ENCODE measurements at regions not wholly inside any gene's neighbourhood (a gene's known extent, or its start where the extent isn't known, plus 50 kb on each side); places are given as distances from the start of the nearest gene placed in this dataset.
"Not testable (repeated sequence)": the region's sequence is repeated elsewhere in the genome, so short reads cannot be mapped to it uniquely, and the experiment has no call there.

DNA sequence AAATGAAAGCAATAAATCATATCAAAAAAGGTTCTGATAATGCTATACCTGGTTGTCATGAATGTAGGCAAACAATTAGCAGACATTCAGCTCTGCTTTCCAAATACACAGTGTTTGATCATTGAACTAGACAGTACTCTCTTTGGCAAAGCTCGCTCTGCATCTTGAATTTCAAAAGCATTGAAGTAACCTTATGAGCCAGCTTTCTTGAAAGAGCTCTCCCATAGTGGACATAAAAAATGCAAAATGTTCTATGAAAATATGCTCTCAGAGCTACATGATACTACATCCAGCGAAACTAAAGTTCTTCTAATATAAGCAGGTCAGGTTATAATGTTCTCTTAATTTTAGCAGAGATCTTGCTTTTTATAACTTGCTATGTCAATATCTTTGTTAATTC is 533.4 kb downstream of the CSNK1G3 start:
- DNase-seq, result no peak

DNA sequence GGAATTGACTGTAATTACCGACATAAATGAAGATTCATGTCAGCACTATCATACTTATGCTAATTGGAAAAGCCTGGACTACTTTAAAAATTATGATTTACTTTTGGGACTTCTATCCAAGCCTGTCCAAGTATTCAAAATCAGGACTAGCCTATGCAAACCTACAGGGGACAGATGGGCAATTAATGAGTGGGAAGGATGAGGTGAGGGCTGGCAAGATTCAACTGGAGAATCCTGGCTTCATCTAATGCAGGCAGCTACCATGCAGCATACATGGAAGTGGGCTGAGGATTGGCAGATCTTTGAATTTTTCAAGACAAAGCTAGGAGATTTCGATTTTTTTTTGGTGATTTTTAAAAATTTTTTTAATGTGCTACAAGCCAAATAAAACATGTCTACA is 532.6 kb downstream of the CSNK1G3 start:
- no peak for DNase-seq

DNA sequence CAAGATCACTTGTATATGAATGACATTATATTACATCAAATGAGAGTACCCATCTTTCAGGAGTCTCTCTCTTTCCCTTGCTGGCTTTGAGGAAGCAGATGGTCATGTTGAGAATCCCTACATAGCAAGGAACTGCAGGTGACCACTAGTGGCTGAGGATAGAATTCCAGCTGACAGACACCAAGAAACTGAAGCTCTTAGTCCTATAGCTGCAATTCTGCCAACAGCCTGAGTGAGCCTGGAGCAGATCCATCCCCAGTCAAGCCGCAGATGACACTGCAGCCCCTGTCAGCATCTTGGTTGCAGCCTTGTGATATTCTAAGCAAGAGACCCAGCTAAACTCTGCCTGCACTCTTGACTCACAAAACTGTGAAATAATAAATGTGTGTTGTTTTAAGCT is 531.5 kb downstream of the CSNK1G3 start:
- DNase-seq, result peak; percentile 38

DNA sequence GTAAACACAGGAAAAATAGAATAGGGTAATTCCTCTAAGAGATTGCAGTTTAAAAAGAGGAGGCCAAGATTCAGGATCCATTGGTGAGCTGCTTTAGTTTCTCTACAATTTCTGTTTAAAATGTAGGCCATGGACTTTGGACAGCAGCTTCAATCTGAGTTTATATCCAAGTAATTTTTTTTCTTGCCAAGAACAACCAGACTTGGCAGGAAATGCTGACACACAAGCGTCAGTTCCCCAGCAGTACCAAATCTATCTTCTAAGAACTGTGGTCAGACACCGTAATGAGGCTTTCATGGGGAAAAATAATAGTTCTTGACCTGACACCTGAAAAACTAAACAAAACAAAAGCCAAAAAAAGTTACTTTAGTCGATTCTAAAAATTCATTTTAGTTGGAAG is 528.8 kb downstream of the CSNK1G3 start:
- DNase-seq, result no peak

DNA sequence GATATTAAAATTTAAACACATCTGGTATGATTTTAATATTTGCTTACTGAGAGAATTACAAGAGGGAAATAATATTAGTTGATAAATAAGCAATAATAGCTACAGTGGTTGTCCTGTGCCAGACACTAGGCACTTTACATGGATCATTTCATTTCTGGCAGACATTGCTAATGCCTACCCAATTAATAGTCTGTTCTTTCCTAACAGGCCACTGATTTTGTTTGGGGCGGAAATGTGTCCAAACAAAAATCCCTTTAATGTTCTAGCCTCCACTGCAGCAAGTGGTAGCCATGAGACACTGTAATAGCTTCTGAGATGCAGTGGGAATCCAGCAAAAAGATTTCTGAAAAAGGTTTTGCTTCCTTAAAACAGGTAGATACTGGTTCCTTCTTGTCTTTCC is 527.4 kb downstream of the CSNK1G3 start:
- DNase-seq, result no peak

DNA sequence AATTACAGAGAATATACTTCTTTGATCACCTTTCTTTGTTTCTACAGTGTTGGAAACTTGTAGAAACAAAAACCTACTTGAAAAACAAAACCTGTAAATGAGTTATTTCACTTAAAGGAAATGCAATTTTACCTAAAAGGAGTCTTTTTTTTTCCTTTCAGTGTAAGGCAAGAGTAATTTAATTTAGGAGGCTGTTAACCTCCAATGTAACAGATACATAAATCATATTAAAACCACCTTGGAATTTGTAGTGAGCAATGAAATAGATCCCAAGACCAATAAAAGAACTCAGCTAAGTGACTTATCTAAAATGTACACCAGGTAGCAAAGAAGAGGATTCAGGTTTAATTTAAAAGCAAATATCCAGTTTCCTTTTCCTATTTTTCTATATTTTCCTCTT is 524.8 kb downstream of the CSNK1G3 start:
- DNase-seq, result no peak

DNA sequence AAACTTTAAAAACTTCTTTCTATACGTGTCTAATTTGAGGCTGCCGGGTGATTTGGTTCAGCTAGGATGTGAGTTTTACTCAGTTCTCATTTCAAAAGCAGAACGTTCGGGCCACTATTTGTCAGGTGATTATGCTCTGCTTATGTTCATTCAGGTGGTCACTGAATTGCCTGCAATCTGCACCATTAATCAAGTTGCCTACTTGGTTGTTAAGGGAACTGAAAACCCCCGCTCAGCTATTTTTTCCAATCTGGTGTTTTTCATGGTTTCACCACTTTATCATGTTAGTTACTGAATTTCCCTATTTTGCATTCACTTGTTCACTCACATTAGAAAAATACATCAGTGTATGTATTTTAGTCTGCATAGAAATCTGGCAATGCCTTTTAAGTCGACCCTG is 523.0 kb downstream of the CSNK1G3 start:
- no peak for DNase-seq

DNA sequence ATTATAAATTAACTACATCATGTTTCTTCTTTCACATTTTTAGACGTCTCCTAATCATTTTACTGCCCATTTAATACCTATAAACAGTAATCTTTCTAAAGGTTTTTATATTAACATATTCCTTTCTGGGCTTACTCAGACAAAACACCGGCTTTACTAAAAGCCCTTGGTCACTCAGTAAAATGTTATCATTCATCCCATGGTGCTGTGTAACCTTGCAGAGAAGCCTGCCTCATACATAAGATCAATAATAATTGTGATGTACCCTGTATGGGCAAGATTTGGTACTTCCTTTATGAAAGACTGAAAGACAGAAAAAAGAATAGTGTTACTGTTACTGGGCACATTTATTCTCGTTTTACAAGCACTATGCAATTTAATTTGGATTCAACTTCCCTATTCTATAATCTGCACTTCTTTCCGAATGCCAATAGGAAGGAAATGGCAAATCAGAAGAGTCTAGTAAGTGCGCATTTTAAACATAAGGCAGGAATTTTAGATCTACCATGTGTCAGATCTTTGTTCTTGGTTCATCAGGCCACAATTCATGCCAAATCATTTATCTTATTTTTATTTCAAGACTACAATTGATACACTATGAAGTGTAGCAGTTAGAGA is 522.2 kb downstream of the CSNK1G3 start:
- DNase-seq, result no peak

DNA sequence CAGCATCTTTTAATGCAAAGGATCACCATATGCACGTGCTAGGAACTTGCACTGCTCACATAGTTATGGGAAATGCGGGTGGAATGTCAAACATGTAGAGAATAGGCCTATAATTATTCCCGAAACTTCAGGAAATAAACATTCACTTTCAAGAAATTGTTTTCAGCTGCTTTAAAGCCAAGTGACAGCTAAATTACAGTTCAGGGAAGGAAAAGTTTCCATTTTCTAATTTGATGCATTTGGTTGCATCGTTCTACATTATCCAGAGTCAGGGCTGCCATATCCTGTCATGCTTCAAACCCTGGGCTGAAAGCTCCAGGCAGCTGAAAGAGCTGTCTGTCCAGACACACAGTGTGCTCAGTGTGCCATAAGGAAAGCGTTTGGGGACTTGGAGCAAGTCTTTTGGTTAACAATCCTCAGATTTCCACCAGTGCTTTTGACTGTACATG is 518.1 kb downstream of the CSNK1G3 start:
- no peak for DNase-seq

DNA sequence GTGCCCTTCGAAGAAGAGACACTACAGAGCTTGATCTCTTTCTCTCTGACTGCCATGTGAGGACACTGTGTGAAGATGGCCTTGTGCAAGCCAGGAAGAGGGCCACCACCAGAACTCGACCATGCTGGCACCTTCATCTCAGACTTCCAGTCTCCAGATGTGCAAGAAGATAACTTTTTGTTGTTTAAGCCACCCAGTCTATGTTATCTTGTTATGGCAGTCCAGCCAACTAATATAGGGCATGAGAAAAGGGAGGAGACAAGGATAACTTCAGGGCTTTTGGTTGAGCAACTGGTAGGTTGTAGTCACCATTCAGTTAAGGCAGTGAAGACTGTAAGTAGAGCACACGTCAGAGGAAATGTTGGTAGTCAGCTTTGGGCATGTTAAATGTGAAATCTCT is 515.5 kb downstream of the CSNK1G3 start:
- no peak for DNase-seq

DNA sequence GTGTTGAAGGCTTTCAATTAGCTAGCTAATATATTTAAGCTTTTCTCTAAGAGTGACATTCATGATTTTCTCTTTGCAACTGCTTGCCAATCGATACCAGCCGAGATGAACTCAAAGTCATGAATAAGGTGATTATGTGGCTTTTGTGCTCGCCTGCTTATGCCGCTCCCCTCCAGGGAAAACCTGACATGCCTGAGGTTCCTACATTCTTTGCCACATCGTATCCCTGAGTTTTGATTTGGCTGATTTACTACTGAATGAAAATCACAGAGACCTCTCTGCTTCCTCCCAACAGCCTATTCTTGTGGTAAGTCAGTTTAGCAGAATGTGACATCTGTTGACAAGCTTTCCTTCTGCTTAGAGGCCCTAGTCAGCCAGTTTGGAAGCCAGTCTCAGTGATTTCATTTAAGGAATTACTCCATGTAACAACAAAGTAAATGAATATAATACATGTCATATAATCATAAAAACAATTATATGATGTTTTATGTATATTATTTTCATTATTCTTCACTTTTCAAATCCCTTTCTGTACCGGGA is 513.4 kb downstream of the CSNK1G3 start:
- DNase-seq, result no peak

DNA sequence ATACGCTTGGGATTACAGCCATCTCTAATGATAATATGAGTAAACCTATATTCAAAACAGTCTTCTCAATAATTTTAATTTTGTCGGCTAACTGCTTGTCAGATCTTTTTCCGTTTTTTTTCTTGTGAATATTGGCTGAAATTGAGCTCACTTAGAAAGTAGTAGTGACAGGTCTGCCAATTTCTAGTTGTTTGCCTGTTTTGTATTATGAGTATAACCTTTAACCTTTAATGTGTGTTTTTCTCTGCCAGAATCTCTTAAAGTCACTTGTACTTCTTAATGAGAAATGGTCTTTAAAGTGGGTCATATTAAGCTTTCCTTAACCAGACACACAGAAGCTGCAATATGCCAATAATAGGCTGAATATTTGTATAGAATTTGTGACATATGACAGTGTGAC is 511.0 kb downstream of the CSNK1G3 start:
- no peak for DNase-seq

DNA sequence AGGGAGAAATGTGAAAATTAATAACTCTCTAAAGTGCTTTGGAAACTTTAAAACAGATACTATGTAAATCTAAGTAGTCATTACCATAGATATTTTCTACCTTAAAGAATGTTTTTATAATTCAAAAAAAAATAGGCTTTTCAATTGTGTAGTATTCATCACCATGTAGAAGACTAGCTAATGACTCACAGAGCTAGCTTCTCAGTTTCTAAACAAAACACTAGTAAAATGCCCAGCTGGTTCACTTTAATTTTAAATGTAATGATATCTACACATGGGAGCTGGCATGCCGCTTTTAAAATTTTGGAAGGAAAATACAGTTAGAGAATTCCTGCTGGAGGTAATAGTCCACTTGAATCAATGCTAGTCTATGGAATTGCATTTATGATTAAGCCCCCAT is 509.8 kb downstream of the CSNK1G3 start:
- no peak for DNase-seq

DNA sequence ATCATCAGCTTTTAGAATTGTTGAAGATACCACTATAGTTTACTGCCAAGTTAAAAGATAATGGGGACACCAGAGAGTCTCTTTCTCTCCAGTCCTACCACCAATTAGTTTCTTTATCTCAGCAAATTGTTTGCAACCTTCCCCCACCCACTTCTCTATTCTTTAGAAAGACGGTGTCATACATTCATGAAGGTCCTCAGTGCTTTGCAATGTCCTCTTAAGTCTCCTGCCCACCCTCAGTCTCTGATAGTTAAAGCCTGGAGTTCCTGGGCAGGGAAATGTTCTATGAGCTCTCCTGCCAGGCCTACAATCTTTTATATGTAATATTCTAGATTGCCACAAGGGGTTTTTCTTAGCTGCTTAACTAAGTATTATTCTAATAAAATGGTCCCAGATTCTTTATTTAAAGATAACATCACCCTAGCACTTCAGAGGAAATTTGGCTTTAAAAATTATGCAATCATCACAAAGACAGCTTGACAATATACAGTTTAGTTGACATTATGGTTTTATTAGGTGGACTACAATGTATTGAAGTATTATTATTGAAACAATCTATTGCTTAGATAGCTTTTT is 509.2 kb downstream of the CSNK1G3 start:
- DNase-seq, result no peak

DNA sequence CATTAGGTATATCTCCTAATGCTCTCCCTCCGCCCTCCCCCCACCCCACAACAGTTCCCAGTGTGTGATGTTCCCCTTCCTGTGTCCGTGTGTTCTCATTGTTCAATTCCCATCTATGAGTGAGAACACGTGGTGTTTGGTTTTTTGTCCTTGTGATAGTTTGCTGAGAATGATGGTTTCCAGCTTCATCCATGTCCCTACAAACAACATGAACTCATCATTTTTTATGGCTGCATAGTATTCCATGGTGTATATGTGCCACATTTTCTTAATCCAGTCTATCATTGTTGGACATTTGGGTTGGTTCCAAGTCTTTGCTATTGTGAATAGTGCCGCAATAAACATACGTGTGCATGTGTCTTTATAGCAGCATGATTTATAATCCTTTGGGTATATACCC is 505.3 kb downstream of the CSNK1G3 start:
- DNase-seq, result not testable (repeated sequence)

DNA sequence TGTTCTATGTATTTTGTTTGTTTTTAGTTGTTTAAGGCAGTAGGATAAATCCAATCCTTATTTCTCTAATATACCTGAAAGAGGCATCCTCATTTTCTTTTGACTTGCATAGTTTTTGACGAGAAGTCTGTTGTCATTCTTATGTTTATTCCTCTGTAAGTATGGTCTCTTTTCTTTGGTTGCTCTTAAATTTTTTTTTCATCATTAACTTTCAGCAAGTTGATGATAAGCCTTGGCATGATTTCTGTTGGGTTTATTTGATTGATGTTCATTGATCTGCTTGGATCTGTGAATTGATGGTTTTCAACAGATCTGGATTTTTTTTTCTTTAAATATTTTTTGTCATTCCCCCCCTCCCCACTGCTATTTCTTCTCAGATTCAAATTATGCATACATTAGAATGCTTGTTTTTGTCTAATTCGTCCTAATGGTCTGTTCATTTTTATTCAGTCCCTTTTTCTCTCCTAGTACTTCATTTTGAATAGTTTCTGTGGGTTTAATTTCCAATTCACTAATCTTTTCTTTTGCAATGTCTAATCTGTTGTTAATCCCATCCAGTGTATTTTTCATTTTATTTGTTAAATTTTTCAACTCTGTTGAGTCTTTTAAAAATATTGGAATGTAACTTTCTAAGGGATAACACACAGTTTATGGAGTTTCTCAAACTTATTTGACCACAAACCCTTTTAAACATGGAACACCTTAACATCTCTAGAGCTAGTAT is 495.9 kb downstream of the CSNK1G3 start:
- DNase-seq, result no peak

DNA sequence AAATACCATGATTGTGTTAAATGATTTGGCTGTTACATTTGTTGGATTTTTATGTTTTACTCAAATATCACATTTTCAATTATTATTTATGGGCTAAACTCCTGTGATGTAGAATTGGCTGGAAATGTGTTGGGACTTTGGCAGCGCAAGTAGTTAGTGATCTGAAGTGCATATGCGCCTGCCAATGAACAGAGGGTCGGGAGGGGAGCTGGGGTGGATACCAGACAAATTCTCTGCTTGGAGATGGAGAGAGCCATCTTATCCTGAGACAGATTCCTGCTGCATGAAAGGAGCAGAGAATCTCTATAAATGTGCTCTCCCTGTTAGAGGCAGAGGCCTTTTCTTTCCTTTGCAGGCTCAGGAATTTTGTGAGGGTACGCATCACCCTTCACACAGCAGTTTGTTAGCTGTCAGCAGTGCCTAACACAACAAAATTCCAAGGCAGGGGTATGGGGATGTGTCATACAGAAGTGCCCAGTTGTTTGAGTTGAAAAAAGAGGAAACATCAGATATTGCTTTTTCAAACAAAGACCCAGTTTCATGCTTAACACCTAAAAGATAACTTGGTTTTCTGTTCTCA is 489.1 kb downstream of the CSNK1G3 start:
- no peak for DNase-seq

DNA sequence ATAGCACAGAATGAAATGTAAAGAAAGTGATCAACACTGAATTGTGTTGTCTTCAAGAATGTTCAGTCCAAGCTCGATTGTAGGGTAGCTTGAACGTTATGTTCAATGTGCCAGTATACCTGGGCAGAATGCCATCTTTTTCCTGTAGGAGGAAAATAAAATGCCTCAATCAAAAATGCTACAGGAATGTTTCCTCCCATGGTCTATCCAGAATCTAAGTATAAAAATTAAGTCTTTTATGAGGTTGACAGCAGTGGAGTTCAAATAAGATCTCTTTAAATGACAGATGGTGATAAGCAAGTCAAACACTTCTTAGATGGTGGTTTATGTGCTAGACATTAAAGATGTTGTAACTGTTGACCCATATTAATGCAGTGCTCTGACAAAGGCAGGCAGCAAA is 488.6 kb downstream of the CSNK1G3 start:
- DNase-seq, result no peak

DNA sequence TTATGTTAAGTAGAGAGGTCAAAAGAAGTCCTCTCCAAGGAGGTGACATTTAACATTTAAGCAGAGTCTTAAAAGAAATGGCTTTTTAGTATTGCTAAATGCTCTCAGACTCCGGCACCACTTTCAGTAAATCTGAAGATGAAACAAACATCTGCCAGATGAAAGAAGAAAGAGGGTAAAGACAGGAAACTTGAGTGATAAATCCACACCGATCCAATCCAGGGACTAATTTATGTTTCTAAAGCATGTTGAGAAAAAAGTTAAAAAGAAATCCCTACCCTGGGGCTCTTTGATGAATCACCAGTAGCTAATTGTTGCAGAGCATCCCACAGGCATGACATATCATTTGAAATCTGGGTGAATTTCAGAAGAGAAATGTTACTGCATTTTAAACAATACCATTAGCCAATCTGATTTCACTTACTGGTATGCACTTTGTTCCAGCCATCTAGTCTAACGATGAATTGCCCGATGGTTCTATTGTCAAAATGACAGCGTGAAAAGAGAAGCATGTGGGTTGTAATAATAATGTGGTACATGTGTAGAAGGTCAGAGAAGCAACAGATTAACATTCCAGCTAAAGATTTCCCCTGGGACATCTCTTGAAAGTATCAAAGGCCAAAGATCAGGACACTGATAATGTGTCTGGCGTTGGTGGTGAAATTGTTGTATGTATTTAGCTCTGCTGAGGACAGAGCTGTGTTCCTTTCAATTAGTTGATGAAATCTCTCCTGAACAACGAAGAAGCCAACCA is 485.7 kb downstream of the CSNK1G3 start:
- DNase-seq, result no peak

DNA sequence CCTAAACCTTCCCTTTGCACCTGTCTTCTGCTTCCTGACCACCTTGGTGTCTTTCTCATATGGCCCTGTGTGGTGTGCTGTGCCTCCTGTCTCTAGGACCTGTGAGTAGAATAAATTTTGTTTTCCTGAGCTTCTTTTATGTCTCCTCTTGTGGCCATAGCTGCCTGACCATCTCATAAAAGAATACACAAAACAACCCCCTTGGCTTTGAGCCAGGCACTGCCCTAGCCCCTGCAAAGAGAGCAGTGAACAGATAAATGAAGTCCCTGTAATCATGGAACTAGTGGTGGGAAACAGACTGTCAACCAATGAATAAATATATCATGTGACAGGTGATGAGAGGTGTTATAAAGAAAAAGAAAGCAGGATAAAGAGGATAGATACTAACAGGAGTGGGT is 485.1 kb downstream of the CSNK1G3 start:
- DNase-seq, result no peak

DNA sequence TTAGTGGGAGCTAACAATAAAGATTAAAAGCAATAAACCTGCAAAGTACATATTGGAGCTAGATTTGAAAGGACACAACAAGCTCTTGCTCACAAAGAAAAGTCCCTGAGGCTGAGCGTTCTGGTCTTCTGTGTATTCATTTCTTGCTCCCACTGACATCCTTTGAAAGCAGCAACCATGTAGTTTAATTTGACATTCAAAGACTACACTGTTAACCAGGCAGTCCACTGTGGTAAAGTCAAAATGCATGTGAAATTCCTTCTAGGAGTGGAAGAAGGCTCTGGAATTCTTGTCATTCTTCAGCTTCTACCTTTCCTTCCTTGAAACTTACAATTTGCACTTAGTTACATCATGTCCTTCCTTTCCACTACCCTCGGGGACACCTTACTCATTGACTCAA is 480.7 kb downstream of the CSNK1G3 start:
- no peak for DNase-seq

DNA sequence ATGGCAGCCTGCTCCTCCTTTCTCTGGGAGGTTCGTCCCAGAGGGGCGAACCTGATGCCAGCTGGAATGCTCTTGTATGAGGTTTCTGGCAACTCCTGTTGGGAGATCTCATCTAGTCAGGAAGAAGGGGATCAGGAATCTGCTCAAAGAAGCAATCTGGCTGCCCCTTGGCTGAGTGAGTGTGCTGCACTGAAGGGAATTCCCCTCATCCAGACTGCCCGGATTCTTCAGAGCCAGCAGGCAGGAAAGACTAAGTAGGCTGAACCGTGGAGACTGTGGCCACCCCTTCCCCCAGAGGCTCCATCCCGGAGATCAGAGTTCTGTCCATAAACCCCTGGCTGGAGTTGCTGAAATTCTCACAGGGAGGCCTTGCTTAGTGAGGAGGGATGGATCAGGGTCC is 476.0 kb downstream of the CSNK1G3 start:
- DNase-seq, result no peak

DNA sequence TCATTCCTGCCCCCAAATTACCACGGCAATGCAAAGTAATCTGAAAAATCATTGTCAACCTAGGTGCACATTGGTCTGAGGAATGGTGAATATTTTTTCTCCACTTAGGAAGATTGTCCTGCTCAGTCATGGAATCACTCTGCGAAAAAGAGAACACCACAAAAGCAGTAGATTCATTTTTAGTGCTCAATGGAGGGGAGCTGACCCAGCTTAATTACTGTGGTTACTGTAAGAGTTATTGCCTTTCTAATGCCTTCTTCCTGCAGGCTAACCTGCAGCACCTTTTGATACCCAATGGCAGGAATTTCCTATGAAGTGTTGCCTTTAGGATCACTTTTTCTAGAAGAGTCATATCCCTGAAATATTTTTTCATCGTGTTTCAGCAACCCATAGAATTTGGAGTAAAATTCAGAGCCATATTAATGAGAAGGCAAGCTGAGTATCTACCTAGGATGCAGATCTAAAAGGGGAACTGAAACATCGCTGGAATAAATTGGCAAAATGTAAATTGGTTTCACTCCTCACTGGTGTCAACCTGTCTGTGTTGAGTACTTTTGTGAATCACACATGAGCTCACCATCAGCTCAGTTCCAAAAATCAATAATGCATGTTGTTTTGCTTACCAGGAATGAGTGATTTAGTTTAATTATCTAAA is 464.5 kb downstream of the CSNK1G3 start:
- DNase-seq, result no peak
